AG04450 (cell line): ENCODE measurements at regions not wholly inside any gene's neighbourhood (a gene's known extent, or its start where the extent isn't known, plus 50 kb on each side); places are given as distances from the start of the nearest gene placed in this dataset.

Experiments used
- CTCF ChIA-PET: fragments of 300-600, 350-600 bp; formaldehyde crosslinking; extraction: SDS; loops from one replicate; lab custom pipeline; 2022; ENCODE audit warnings: antibody characterized with exemption, inconsistent platforms; lab: Charles Lee
- POLR2A ChIA-PET: fragments of 350-600 bp; formaldehyde crosslinking; extraction: SDS; loops from one replicate; lab custom pipeline; 2021; ENCODE audit warnings: antibody characterized with exemption, inconsistent platforms; lab: Yijun Ruan, JAX
- DNase-seq: peaks from one replicate; pipeline ENCODE4 v3.0.0-alpha.2; 2011; ENCODE audit warnings: low read depth, low spot score
- H3K27ac ChIP-seq: one replicate; pipeline ENCODE4 v1.5.1; 2012; ENCODE audit warnings: low read depth, low read length, control low read depth
- H3K27me3 ChIP-seq: one replicate; pipeline ENCODE4 v1.6.0; 2012; ENCODE audit warnings: low read length; ENCODE audit not compliant: control insufficient read depth, insufficient read depth
- H3K4me3 ChIP-seq: 2 replicates; pipeline ENCODE4 v1.5.1; 2011; ENCODE audit warnings: mild to moderate bottlenecking, low read depth, low read length, control low read depth
- H3K9me3 ChIP-seq: 2 replicates; pipeline ENCODE4 v1.5.1; 2012; ENCODE audit warnings: low read length; ENCODE audit not compliant: control insufficient read depth, insufficient read depth
- CTCF ChIP-seq: IDR thresholded peaks from 2 replicates; pipeline ENCODE4 v1.5.1; 2011; ENCODE audit warnings: low read depth, low read length, control low read depth, inconsistent platforms

DNA sequence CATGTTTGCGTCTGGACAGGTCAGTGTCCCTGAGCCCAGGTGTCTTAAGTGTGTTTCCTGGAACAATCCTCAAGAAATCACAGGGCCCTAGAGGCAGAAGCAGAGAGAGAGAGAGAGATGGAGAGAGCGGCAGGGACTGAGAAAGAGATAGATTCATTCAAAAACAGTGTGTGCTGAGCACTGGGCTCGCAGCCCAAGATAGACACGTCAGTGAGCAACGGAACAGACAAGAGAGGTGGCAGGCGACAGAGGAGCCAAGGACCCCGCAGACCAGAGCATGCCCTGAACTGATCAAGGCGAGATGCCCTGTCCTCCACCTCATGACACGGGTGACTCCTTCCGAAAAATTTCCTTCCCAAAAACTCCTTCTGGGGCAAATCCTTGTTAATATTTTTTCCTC lies 362.0 kb upstream of the SULF2 start:
- POLR2A ChIA-PET = no interaction called here
- TF ChIP-seq CTCF = no peak
- CTCF ChIA-PET = no interaction called here
- H3K4me3 ChIP-seq = no peak overlapping the region
- H3K27me3 ChIP-seq = no peaks in the 10 kb centered on the region
- H3K9me3 ChIP-seq = no peaks in the 10 kb centered on the region
- DNase-seq = no peak
- H3K27ac ChIP-seq = no peak overlapping the region

DNA sequence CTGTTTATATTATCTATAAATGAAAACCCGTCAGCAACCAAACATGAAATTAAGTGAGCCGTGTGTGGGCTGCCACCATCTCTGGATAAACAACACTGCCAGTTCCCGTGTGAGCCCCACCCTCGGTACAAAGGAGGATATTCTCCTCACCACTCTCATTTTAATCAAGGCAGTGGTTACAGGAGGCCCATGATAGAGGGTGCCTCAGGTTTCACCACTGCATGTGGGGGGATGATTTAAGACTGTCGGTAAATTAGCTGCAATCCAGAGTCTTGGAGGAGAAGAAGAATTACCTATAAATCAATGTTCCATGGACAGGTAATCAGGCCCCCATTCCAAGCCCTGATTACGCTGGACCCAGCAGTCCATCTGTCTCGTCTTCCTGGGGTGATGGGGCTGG lies 361.6 kb upstream of the SULF2 start:
- TF ChIP-seq CTCF = no peak
- Histone ChIP-seq H3K27ac (no peak overlapping the region), H3K9me3 (no peaks in the 10 kb centered on the region), H3K4me3 (no peak overlapping the region), H3K27me3 (no peaks in the 10 kb centered on the region)
- ChIA-PET POLR2A (no interaction called here), CTCF (no interaction called here)
- no peak for DNase-seq

- DNase-seq = no peak
- ChIA-PET CTCF (no interaction called here), POLR2A (no interaction called here)
- no peaks in the 10 kb centered on the region for H3K9me3 ChIP-seq
- H3K27me3 ChIP-seq = no peaks in the 10 kb centered on the region
- TF ChIP-seq CTCF = no peak
- H3K27ac ChIP-seq = no peak overlapping the region
- no peak overlapping the region for H3K4me3 ChIP-seq
Measured at GRCh38 chr20:48146308-48146707, 361.0 kb upstream of the SULF2 start.

GRCh38 chr20:48143435-48144081 lies 358.3 kb upstream of the SULF2 start:
- Histone ChIP-seq H3K9me3 (0 out of 2 replicates have a peak, but pooled peaks cover 2% of the 10 kb centered on the region), H3K27ac (no peak overlapping the region), H3K4me3 (no peak overlapping the region), H3K27me3 (no peaks in the 10 kb centered on the region)
- CTCF ChIA-PET = no interaction called here
- DNase-seq = no peak
- no peak for TF ChIP-seq CTCF
- POLR2A ChIA-PET = no interaction called here

- TF ChIP-seq CTCF = no peak
- DNase-seq = no peak
- no peak overlapping the region for H3K27ac ChIP-seq
- no peaks in the 10 kb centered on the region for H3K27me3 ChIP-seq
- H3K4me3 ChIP-seq = no peak overlapping the region
- ChIA-PET CTCF (interaction anchor here (0.8 kb wide), 1 partner anchor 173 kb away, joined by 5 read pairs; no protein-coding TSS in a partner anchor), POLR2A (no interaction called here)
- peaks cover 2% of the 10 kb centered on the region; the same call in 1 of the 2 replicates for H3K9me3 ChIP-seq
Measured at GRCh38 chr20:48142516-48142773, 357.2 kb upstream of the SULF2 start.
